ENCODE measurements at regions not wholly inside any gene's neighbourhood (a gene's known extent, or its start where the extent isn't known, plus 50 kb on each side); places are given as distances from the start of the nearest gene placed in this dataset.

- no peak overlapping the region for H2BK12ac ChIP-seq (ENCODE audit: insufficient read length, low read depth, low read length)
- no peak overlapping the region for H3K4me3 Mint-ChIP-seq
- H3K27ac Mint-ChIP-seq, result no peak overlapping the region
- H3T11ph ChIP-seq (ENCODE audit: low read length), result no peak overlapping the region
- no peaks in the 10 kb centered on the region for H3K79me2 ChIP-seq (ENCODE audit: insufficient read depth, low read length)
- H3K79me1 ChIP-seq (ENCODE audit: insufficient read depth, low read depth, low read length, poor library complexity, severe bottlenecking), result no peaks in the 10 kb centered on the region
- no peak overlapping the region for H2BK5ac ChIP-seq (ENCODE audit: insufficient read length, low read length)
- H3K18ac ChIP-seq (ENCODE audit: insufficient read length, low read depth, low read length), result no peak overlapping the region
- WGBS (ENCODE audit: extremely low coverage, insufficient read length, low lambda C conversion rate), result no CpG with 5 or more reads among the region's 3 CpGs
- H3K14ac ChIP-seq (ENCODE audit: insufficient read depth, low read length), result no peak overlapping the region
- no peak overlapping the region for H2AFZ ChIP-seq (ENCODE audit: low read length)
- no peak for DNase-seq
- no peak overlapping the region for H2BK15ac ChIP-seq (ENCODE audit: low read depth, low read length)
- no peaks in the 10 kb centered on the region for H3K23me2 ChIP-seq (ENCODE audit: insufficient read length, low read depth, low read length, poor library complexity, severe bottlenecking)
- no peaks in the 10 kb centered on the region for H3K9me3 ChIP-seq (ENCODE audit: control insufficient read depth, low read depth, low read length)
- H3K4me1 Mint-ChIP-seq, result peaks cover 20 to 21% of the 10 kb centered on the region in 2 experiments
- no peaks in the 10 kb centered on the region for H3K36me3 Mint-ChIP-seq (ENCODE audit: insufficient read depth in 1 of 3, low read depth in 3 of 3)
- no peak overlapping the region for H4K91ac ChIP-seq (ENCODE audit: insufficient read length, low read depth, low read length)
- H3K4me2 ChIP-seq (ENCODE audit: insufficient read depth, insufficient read length, low read length), result no peak overlapping the region
- H3K27ac ChIP-seq (ENCODE audit: insufficient read length, low read depth, low read length), result no peak overlapping the region
- H4K8ac ChIP-seq (replicated peaks; ENCODE audit: insufficient read length, low read depth, low read length), result no peak overlapping the region
- H3K23ac ChIP-seq (ENCODE audit: insufficient read length, low read depth, low read length), result no peak overlapping the region
- H4K5ac ChIP-seq (ENCODE audit: insufficient read length, low read depth, low read length), result no peak overlapping the region
- peaks cover 2% of the 10 kb centered on the region; the same call in 1 of the 2 replicates for H3K27me3 Mint-ChIP-seq (ENCODE audit: low read depth)
- H2AK5ac ChIP-seq (ENCODE audit: insufficient read length, low read length), result no peak overlapping the region
- no peak overlapping the region for H2BK20ac ChIP-seq (ENCODE audit: low read depth, low read length, poor library complexity, severe bottlenecking)
- no peak overlapping the region for H3K56ac ChIP-seq (ENCODE audit: insufficient read length, low read depth, low read length)
- H3K27me3 ChIP-seq (ENCODE audit: insufficient read depth, low read length), result no peaks in the 10 kb centered on the region
- H3K4ac ChIP-seq (ENCODE audit: low read depth, low read length), result no peak overlapping the region
- no peaks in the 10 kb centered on the region for H4K20me1 ChIP-seq (ENCODE audit: control insufficient read depth, insufficient read depth, insufficient read length)
- TF ChIP-seq, protein P1, sequence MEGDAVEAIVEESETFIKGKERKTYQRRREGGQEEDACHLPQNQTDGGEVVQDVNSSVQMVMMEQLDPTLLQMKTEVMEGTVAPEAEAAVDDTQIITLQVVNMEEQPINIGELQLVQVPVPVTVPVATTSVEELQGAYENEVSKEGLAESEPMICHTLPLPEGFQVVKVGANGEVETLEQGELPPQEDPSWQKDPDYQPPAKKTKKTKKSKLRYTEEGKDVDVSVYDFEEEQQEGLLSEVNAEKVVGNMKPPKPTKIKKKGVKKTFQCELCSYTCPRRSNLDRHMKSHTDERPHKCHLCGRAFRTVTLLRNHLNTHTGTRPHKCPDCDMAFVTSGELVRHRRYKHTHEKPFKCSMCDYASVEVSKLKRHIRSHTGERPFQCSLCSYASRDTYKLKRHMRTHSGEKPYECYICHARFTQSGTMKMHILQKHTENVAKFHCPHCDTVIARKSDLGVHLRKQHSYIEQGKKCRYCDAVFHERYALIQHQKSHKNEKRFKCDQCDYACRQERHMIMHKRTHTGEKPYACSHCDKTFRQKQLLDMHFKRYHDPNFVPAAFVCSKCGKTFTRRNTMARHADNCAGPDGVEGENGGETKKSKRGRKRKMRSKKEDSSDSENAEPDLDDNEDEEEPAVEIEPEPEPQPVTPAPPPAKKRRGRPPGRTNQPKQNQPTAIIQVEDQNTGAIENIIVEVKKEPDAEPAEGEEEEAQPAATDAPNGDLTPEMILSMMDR (conservative IDR thresholded peaks at IDR 0.05), result no peak
- no peak overlapping the region for H2BK120ac ChIP-seq (ENCODE audit: low read depth, low read length, poor library complexity, severe bottlenecking)
- H3K9me3 Mint-ChIP-seq, result no peaks in the 10 kb centered on the region
- peaks cover 2% of the 10 kb centered on the region for H3K4me1 ChIP-seq (ENCODE audit: insufficient read depth, low read length)
- H3K9ac ChIP-seq (ENCODE audit: extremely low read depth, insufficient read length, low read length), result no peak overlapping the region
These were observed 77.5 kb upstream of the SERTAD2 start for GRCh38 chr2:64731263-64731643.

Measured in H9 (cell line).